B cell (primary cell): ENCODE measurements at regions not wholly inside any gene's neighbourhood (a gene's known extent, or its start where the extent isn't known, plus 50 kb on each side); places are given as distances from the start of the nearest gene placed in this dataset.

Experiments used
- ATAC-seq: fragments of 200-7000 bp; cut with Tn5 transposase; one replicate; pipeline ENCODE4 v1.10.0; 2021; ENCODE audit warnings: low read depth, mild to moderate bottlenecking, moderate number of reproducible peaks, moderate library complexity
- CTCF ChIA-PET: fragments of 350-600 bp; sonication (Branson Sonifier 250); formaldehyde crosslinking; loops from one replicate; lab custom pipeline; 2021; ENCODE audit warnings: antibody characterized with exemption, inconsistent platforms; lab: Charles Lee
- POLR2A ChIA-PET: fragments of 350-600 bp; sonication (Branson Sonifier 250); formaldehyde crosslinking; loops from one replicate; lab custom pipeline; 2021; ENCODE audit warnings: antibody characterized with exemption; lab: Charles Lee
- DNase-seq: peaks from one replicate; pipeline ENCODE4 v3.0.0; 2013
- H2AFZ ChIP-seq: 2 replicates; pipeline ENCODE4 v1.6.1; 2012; ENCODE audit warnings: mild to moderate bottlenecking, low read depth, low read length; ENCODE audit not compliant: insufficient read depth, poor library complexity, severe bottlenecking
- H3K27ac ChIP-seq, 2 donors: 1 replicate in 1 of 2; 2 replicates in 1 of 2; pipeline ENCODE4 v1.5.1; 2012 to 2013; ENCODE audit warnings: low read length in 2 of 2, mild to moderate bottlenecking in 2 of 2, moderate library complexity in 1 of 2
- H3K27me3 ChIP-seq, 4 experiments: fragments of 200-600 bp in 1 of 4; sonication (generic) in 1 of 4; replicated peaks in 1 of 4; 1 replicate in 2 of 4; 2 replicates in 2 of 4; pipeline versions ENCODE4 v1.6.1 to v1.7.0; 2013 to 2016; ENCODE audit warnings: low read length in 3 of 4, mild to moderate bottlenecking in 2 of 4, mixed read lengths in 1 of 4, moderate library complexity in 1 of 4; ENCODE audit not compliant: insufficient read depth in 4 of 4, control insufficient read depth in 3 of 4; ENCODE audit errors: control extremely low read depth in 1 of 4
- H3K36me3 ChIP-seq, 2 experiments: replicated peaks in 1 of 2; 1 replicate in 1 of 2; 2 replicates in 1 of 2; pipeline versions ENCODE4 v1.6.1 to v1.7.1; 2013; ENCODE audit warnings: low read length in 1 of 2; ENCODE audit not compliant: insufficient read depth in 2 of 2, control insufficient read depth in 1 of 2; ENCODE audit errors: control extremely low read depth in 1 of 2, extremely low read depth in 1 of 2
- H3K4me1 ChIP-seq, 2 donors: fragments of 200-600 bp in 1 of 2; sonication (generic) in 1 of 2; 1 replicate in 1 of 2; 2 replicates in 1 of 2; pipeline versions ENCODE4 v1.5.1 to v1.6.1; 2013 to 2017; ENCODE audit warnings: low read length in 2 of 2; ENCODE audit not compliant: control insufficient read depth in 2 of 2, insufficient read depth in 2 of 2
- H3K4me2 ChIP-seq: replicated peaks from 2 replicates; pipeline ENCODE3; 2012; ENCODE audit warnings: mild to moderate bottlenecking, low read depth, low read length; ENCODE audit not compliant: poor library complexity, severe bottlenecking
- H3K4me3 ChIP-seq, 5 experiments: fragments of 200-600 bp in 1 of 5; sonication (generic) in 1 of 5; 1 replicate in 3 of 5; 2 replicates in 2 of 5; pipeline versions ENCODE4 v1.5.1 to v1.7.0; 2011 to 2016; ENCODE audit warnings: low read length in 4 of 5, mild to moderate bottlenecking in 4 of 5, low read depth in 2 of 5, control low read depth in 1 of 5, moderate library complexity in 1 of 5; ENCODE audit not compliant: insufficient read depth in 1 of 5; ENCODE audit errors: control extremely low read depth in 1 of 5, extremely low read depth in 1 of 5
- H3K79me2 ChIP-seq: fragments of 200-600 bp; sonication (generic); one replicate; pipeline ENCODE4 v1.6.0; 2016; ENCODE audit warnings: low read length; ENCODE audit not compliant: control insufficient read depth, insufficient read depth
- H3K9ac ChIP-seq: fragments of 200-600 bp; sonication (generic); 2 replicates; pipeline ENCODE4 v1.6.1; 2017; ENCODE audit warnings: mild to moderate bottlenecking, low read length, moderate library complexity
- H3K9me3 ChIP-seq, 3 donors: one replicate each; pipeline versions ENCODE4 v1.6.1 to v1.7.1; 2013; ENCODE audit warnings: low read length in 2 of 3; ENCODE audit not compliant: control insufficient read depth in 2 of 3, insufficient read depth in 1 of 3; ENCODE audit errors: control extremely low read depth in 1 of 3
- H4K20me1 ChIP-seq: 2 replicates; pipeline ENCODE4 v1.6.0; 2012; ENCODE audit warnings: mild to moderate bottlenecking, low read length; ENCODE audit not compliant: insufficient read depth, control insufficient read depth, poor library complexity, severe bottlenecking
- H3K27ac Mint-ChIP-seq: one replicate; pipeline ENCODE4 v1.8.0; 2021; ENCODE audit warnings: mixed read lengths
- H3K27me3 Mint-ChIP-seq: one replicate; pipeline ENCODE4 v1.8.0; 2021; ENCODE audit warnings: mixed read lengths
- H3K4me1 Mint-ChIP-seq: one replicate; pipeline ENCODE4 v1.8.0; 2021; ENCODE audit warnings: mixed read lengths
- H3K4me3 Mint-ChIP-seq: one replicate; pipeline ENCODE4 v1.8.0; 2021; ENCODE audit warnings: mixed read lengths
- H3K9me3 Mint-ChIP-seq: one replicate; pipeline ENCODE4 v1.8.0; 2022; ENCODE audit warnings: mixed read lengths; ENCODE audit not compliant: insufficient read depth
- EZH2 ChIP-seq: IDR thresholded peaks from 2 replicates; pipeline ENCODE4 v1.6.1; 2012; ENCODE audit warnings: borderline replicate concordance, low read depth, mild to moderate bottlenecking, moderate library complexity, low read length; ENCODE audit not compliant: insufficient read depth, poor library complexity, severe bottlenecking
- WGBS: methylation state at CpG from one replicate; pipeline ENCODE4 v1.1.5; 2013; ENCODE audit warnings: missing lambda C conversion rate; ENCODE audit not compliant: insufficient coverage; 5-methylcytosine and 5-hydroxymethylcytosine counted together
- intact Hi-C: fragments of 100-400 bp; cut with micrococcal nuclease; formaldehyde crosslinking; loops from one replicate; pipeline ENCODE4 v1.10.0; 2022
- TF ChIP-seq, protein P1 (sequence below): fragments of 200-600 bp; IDR thresholded peaks from one replicate; pipeline ENCODE4 v1.8.0; 2022; ENCODE audit warnings: antibody characterized with exemption, mild to moderate bottlenecking

DNA sequence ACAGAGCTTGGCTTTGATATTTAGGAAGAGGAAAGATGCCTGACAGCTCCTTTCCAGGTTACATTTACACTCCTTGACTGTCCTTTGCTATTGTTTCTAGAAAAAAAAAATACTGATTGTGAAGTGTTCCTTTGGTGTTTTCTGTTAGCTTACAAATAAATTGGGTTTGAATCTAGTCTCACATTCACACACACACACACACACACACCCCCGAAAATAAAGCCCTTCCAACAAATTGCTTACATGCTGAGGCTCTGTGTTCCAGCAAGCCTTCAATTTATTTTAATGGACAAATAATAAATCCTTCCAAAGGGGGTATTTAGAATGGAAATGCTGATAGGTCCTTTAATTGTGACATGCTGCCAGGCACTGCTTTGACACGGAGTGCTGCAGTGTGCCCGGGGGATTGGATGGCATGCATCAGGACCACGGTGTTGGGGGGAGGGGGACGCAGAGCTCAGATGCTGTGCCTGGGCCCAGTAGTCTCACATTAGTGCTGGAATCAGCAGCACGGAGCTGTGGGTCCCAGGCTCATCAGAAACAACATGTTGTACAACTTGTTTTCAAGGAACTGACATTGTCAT lies 199.9 kb downstream of the CD83 start:
- H2AFZ ChIP-seq = peak overlapping the region; percentile 61

DNA sequence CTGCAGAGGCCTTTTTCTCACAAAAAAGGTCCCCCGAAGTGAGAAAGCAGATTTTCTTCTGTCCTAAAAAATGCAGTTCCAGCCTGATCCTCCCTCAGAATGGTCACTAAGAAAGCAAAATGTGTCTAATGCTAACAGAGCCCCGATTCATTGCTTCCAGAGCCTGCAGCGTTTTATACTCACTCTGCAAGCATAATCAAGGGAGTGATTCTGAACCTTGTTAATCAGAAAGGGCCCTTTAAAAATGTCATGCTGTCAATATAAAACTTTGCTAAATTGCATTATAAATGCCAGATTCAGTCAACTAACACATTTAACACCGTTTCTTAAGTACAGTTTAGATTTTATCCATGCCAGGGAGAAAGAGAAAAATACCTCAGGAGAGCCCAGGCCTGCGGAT lies 202.8 kb downstream of the CD83 start:
- Histone ChIP-seq H4K20me1 (no peaks in the 10 kb centered on the region), H3K27me3 (no peaks in the 10 kb centered on the region), H3K9me3 (no peaks in the 10 kb centered on the region), H3K4me2 (no peak overlapping the region), H3K36me3 (no peaks in the 10 kb centered on the region), H3K27ac (no peak overlapping the region), H2AFZ (no peak overlapping the region), H3K79me2 (no peaks in the 10 kb centered on the region), H3K4me1 (peaks cover 26 to 28% of the 10 kb centered on the region in 2 donors), H3K4me3 (no peak overlapping the region), H3K9ac (no peak overlapping the region)
- TF ChIP-seq, protein P1, sequence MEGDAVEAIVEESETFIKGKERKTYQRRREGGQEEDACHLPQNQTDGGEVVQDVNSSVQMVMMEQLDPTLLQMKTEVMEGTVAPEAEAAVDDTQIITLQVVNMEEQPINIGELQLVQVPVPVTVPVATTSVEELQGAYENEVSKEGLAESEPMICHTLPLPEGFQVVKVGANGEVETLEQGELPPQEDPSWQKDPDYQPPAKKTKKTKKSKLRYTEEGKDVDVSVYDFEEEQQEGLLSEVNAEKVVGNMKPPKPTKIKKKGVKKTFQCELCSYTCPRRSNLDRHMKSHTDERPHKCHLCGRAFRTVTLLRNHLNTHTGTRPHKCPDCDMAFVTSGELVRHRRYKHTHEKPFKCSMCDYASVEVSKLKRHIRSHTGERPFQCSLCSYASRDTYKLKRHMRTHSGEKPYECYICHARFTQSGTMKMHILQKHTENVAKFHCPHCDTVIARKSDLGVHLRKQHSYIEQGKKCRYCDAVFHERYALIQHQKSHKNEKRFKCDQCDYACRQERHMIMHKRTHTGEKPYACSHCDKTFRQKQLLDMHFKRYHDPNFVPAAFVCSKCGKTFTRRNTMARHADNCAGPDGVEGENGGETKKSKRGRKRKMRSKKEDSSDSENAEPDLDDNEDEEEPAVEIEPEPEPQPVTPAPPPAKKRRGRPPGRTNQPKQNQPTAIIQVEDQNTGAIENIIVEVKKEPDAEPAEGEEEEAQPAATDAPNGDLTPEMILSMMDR = no peak
- TF ChIP-seq EZH2 = no peak
- no peak overlapping the region for H3K27ac Mint-ChIP-seq
- H3K9me3 Mint-ChIP-seq = no peaks in the 10 kb centered on the region
- H3K4me1 Mint-ChIP-seq = peaks cover 29% of the 10 kb centered on the region
- no peak overlapping the region for H3K4me3 Mint-ChIP-seq
- CTCF ChIA-PET = interaction anchor here (0.6 to 1.3 kb wide), 2 partner anchors 13 to 457 kb away, joined by 3 to 5 read pairs; no protein-coding TSS in a partner anchor
- DNase-seq = no peak
- no peaks in the 10 kb centered on the region for H3K27me3 Mint-ChIP-seq
- ATAC-seq = no peak
- 96% methylated on average over 3 of the region's 5 CpGs for WGBS
- intact Hi-C loops = no loop called here
- POLR2A ChIA-PET = no interaction called here

More for the DNA sequence above, 199.9 kb downstream of the CD83 start:
- H3K9me3 Mint-ChIP-seq = peaks cover 3% of the 10 kb centered on the region
- H3K36me3 ChIP-seq = no peaks in the 10 kb centered on the region
- ATAC-seq (no peak), DNase-seq (no peak)
- intact Hi-C loops = loop anchor here (10.0 kb wide), 1 partner anchor 63 kb away; no protein-coding TSS in a partner anchor
- no peaks in the 10 kb centered on the region for H3K27me3 ChIP-seq
- CTCF ChIA-PET = interaction anchor here (0.6 to 1.5 kb wide), 3 partner anchors 8 to 364 kb away, joined by 3 to 5 read pairs (median 3); no protein-coding TSS in a partner anchor
- H3K4me3 Mint-ChIP-seq = no peak overlapping the region
- no peak overlapping the region for H3K27ac ChIP-seq
- H3K27me3 Mint-ChIP-seq = no peaks in the 10 kb centered on the region
- H3K4me3 ChIP-seq = no peak overlapping the region
- no peaks in the 10 kb centered on the region for H3K79me2 ChIP-seq
- POLR2A ChIA-PET = no interaction called here
- TF ChIP-seq EZH2 = no peak
- TF ChIP-seq, protein P1 = no peak
- peaks cover 0 to 4% (median 0%) of the 10 kb centered on the region in 3 donors for H3K9me3 ChIP-seq
- H3K4me1 ChIP-seq = peaks cover 53 to 56% of the 10 kb centered on the region in 2 donors
- no peaks in the 10 kb centered on the region for H4K20me1 ChIP-seq
- H3K27ac Mint-ChIP-seq = no peak overlapping the region
- no peak overlapping the region for H3K9ac ChIP-seq
- H3K4me2 ChIP-seq = peak overlapping the region; percentile 32
- H3K4me1 Mint-ChIP-seq = peaks cover 53% of the 10 kb centered on the region
- WGBS = 95% methylated on average over 5 of the region's 6 CpGs
